NB4 (cell line): ENCODE measurements at regions not wholly inside any gene's neighbourhood (a gene's known extent, or its start where the extent isn't known, plus 50 kb on each side); places are given as distances from the start of the nearest gene placed in this dataset.
"Not testable (repeated sequence)": the region's sequence is repeated elsewhere in the genome, so short reads cannot be mapped to it uniquely, and the experiment has no call there.

ENCODE experiments used
- DNase-seq: peaks from one replicate; pipeline ENCODE4 v3.0.0; 2010; ENCODE audit warnings: low read depth
- H3K4me3 ChIP-seq: one replicate; pipeline ENCODE4 v1.5.1; 2011; ENCODE audit warnings: mild to moderate bottlenecking, low read depth, low read length, moderate library complexity
- MYC ChIP-seq: IDR thresholded peaks from 2 replicates; pipeline ENCODE4 v1.6.1; 2011; ENCODE audit warnings: low read depth, low read length
- POLR2A ChIP-seq: IDR thresholded peaks from 2 replicates; pipeline ENCODE4 v1.6.1; 2011; ENCODE audit warnings: mild to moderate bottlenecking; ENCODE audit not compliant: insufficient read length; ENCODE audit errors: extremely low read depth
- TF ChIP-seq, protein P1 (sequence below): IDR thresholded peaks from 2 replicates; pipeline ENCODE4 v1.6.1; 2011; ENCODE audit warnings: low read depth, low read length
- TF ChIP-seq, protein P2 (sequence below): IDR thresholded peaks from one replicate; pipeline ENCODE4 v1.5.1; 2012; ENCODE audit warnings: low read depth, low read length

DNA sequence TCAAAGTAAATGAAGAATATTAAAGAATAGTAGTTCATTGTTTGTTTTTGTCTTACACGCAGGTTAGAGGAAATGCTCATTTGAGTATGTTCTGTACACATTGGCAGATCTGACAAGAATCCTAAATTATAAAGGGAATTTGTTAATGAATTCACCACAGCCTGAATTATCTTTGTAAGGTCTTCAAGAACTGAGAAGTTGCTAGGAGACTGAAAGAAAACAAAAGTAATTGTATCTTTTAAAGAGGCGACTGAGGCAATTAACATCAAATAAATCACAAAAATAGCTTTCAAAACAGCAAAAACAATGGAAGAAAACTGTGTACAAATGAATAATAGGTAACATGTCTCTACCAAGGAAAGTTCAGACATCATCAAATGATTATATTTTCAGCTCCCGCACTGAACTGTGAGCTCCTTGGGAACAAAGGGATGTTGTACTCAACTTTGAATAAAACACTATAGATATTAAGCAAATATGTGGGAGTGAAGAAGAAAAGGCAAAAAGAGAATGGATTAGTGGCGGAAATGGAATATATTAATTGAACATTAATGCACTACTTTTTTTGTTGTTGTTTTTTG, 51.7 kb upstream of the ATIC start:
- DNase-seq = no peak
- TF ChIP-seq, protein P1, sequence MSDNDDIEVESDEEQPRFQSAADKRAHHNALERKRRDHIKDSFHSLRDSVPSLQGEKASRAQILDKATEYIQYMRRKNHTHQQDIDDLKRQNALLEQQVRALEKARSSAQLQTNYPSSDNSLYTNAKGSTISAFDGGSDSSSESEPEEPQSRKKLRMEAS = no peak
- no peak for TF ChIP-seq POLR2A
- TF ChIP-seq MYC = no peak
- TF ChIP-seq, protein P2, sequence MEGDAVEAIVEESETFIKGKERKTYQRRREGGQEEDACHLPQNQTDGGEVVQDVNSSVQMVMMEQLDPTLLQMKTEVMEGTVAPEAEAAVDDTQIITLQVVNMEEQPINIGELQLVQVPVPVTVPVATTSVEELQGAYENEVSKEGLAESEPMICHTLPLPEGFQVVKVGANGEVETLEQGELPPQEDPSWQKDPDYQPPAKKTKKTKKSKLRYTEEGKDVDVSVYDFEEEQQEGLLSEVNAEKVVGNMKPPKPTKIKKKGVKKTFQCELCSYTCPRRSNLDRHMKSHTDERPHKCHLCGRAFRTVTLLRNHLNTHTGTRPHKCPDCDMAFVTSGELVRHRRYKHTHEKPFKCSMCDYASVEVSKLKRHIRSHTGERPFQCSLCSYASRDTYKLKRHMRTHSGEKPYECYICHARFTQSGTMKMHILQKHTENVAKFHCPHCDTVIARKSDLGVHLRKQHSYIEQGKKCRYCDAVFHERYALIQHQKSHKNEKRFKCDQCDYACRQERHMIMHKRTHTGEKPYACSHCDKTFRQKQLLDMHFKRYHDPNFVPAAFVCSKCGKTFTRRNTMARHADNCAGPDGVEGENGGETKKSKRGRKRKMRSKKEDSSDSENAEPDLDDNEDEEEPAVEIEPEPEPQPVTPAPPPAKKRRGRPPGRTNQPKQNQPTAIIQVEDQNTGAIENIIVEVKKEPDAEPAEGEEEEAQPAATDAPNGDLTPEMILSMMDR = no peak
- no peak overlapping the region for H3K4me3 ChIP-seq

DNA sequence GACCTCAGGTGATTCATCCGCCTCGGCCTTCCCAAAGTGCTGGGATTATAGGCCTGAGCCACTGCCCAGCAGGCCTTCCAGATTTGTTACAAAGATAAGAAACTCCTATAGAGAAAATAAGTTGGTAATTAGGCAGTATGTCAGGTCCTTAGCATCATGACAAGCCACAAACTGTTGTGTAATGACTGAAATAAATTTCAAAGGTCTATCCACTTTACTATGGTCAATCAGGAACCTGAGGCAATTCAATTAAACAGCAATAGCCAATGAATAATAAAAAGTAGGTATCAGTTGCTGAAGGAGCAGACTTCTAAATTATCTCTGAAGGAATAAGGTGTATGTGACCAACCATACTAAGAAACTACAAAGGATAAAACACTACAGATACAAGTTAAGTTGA, 62.4 kb upstream of the ATIC start:
- H3K4me3 ChIP-seq = no peak overlapping the region
- TF ChIP-seq, protein P1 = no peak
- TF ChIP-seq, protein P2 = no peak
- TF ChIP-seq MYC = no peak
- TF ChIP-seq POLR2A = no peak
- DNase-seq = no peak

DNA sequence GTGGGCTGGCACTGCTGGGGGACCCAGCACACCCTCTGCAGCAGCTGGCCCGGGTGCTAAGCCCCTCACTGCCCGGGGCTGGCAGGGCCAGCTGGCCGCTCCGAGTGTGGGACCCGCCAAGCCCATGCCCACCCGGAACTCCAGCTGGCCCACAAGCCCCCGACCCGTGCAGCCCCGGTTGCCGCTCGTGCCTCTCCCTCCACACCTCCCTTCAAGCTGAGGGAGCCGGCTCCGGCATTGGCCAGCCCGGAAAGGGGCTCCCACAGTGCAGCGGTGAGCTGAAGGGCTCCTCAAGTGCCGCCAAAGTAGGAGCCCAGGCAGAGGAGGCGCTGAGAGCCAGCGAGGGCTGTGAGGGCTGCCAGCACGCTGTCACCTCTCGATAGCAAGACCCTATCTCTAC, 65.9 kb upstream of the ATIC start:
- not testable (repeated sequence) for DNase-seq, H3K4me3 ChIP-seq

DNA sequence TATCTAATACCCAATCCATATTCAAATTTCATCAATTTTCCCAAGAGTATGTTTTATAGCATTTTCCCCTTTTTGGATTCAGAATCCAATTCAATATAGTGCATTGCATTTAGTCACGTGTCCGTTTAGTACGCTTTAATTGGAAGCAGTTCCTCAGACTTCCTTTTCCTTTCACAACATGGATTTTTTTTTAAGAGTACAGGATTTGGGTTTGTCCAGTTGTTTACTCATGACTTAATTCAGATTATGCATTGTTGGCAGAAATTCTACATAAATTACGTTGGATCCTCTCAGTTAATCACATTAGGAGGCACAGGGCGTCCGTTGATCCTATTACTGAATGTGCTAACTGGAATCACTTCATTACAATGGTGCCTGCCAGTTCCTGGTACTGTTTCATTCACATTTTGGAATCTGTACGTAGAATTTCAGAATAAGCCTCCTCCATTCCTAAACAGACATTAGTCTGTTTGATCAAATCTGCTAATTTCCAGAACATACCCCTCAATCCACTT, 70.0 kb upstream of the ATIC start:
- TF ChIP-seq MYC = no peak
- TF ChIP-seq, protein P1 = no peak
- TF ChIP-seq POLR2A = no peak
- TF ChIP-seq, protein P2 = no peak
- no peak overlapping the region for H3K4me3 ChIP-seq
- no peak for DNase-seq

DNA sequence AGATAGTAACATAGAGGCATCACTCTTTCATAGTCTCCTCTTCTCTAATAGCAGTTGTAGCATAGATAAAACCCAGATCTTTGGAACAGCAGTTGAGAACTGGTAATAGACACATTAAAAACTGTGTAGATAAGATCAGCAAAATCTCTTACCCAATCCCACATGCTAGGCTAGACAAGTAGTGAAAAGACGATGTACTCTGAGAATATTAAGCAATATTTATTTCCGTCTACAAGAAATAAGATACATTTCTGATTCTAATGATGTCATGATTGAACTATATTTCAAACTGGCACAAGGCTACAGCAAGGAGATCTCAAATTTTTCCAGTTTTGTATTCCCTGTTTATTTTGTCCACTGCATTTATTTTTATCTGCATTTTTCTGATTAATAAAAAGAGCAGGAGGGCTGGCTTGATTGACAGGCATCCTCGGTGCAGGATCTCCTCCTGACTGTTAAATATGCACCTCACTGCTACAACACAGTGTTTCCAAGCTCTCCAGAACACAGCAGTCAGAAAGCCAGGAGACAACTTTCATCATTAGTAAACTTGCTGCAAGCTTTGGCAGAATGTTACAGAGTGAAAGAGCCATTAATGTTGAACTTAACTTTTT, 73.3 kb upstream of the ATIC start:
- TF ChIP-seq, protein P1 = no peak
- TF ChIP-seq, protein P2 = no peak
- H3K4me3 ChIP-seq = no peak overlapping the region

DNA sequence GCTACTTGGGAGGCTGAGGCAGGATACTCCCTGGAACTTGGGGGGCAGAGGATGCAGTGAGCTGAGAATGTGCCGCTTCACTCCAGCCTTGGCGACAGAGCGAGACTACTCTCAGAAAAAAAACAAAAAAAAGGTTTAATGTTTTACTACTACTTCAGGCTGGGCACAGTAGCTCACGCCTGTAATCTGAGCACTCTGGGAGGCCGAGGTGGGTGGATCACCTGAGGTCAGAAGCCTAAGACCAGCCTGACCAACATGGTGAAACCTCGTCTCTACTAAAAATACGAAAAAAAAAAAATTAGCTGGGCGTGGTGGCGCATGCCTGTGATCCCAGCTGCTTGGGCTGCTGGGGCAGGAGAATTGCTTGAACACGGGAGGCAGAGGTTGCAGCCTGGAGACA, 75.7 kb upstream of the ATIC start:
- H3K4me3 ChIP-seq = no peak overlapping the region
- DNase-seq = no peak
- TF ChIP-seq MYC (no peak), POLR2A (no peak)
- TF ChIP-seq, protein P1 = no peak
- TF ChIP-seq, protein P2 = no peak

More for the DNA sequence above, 73.3 kb upstream of the ATIC start:
- peak; percentile 7 for DNase-seq

DNA sequence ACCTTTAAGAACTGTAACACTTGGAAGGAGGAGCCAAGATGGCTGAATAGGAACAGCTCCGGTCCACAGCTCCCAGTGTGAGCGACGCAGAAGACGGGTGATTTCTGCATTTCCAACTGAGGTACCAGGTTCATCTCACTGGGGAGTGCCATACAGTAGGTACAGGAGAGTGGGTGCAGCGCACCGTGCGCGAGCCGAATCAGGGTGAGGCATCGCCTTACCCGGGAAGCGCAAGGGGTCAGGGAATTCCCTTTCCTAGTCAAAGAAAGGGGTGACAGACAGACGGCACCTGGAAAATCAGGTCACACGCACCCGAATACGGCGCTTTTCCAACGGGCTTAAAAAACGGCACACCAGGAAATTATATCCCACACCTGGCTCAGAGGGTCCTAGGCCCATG, 81.8 kb upstream of the ABCA12 start:
- not testable (repeated sequence) for H3K4me3 ChIP-seq

More for the DNA sequence above, 81.8 kb upstream of the ABCA12 start:
- DNase-seq = not testable (repeated sequence)
